Activated CD4-positive, alpha-beta T cell treated with anti-CD3 and anti-CD28 coated beads, Interleukin-2, amount 10 ng/mL, durations not matched to agents 7 days and 5 days (primary cell): ENCODE measurements at regions not wholly inside any gene's neighbourhood (a gene's known extent, or its start where the extent isn't known, plus 50 kb on each side); places are given as distances from the start of the nearest gene placed in this dataset.

Experiments
- CTCF ChIA-PET: fragments of 350-600 bp; sonication (Branson Sonifier 250); formaldehyde crosslinking; loops from one replicate; lab custom pipeline; 2021; ENCODE audit warnings: antibody characterized with exemption; lab: Charles Lee
- POLR2A ChIA-PET: fragments of 350-600 bp; sonication (Branson Sonifier 250); formaldehyde crosslinking; loops from one replicate; lab custom pipeline; 2021; ENCODE audit warnings: antibody characterized with exemption; lab: Charles Lee
- DNase-seq: peaks from one replicate; pipeline ENCODE4 v3.0.0-alpha.2; 2020
- H3K27ac Mint-ChIP-seq: one replicate; pipeline ENCODE4 v1.8.0; 2021; ENCODE audit warnings: mild to moderate bottlenecking, moderate library complexity, mixed read lengths
- H3K27me3 Mint-ChIP-seq: one replicate; pipeline ENCODE4 v1.8.0; 2021; ENCODE audit warnings: mixed read lengths
- H3K36me3 Mint-ChIP-seq: one replicate; pipeline ENCODE4 v1.8.0; 2021; ENCODE audit warnings: low read depth, mixed read lengths
- H3K4me1 Mint-ChIP-seq: one replicate; pipeline ENCODE4 v1.8.0; 2021; ENCODE audit warnings: mixed read lengths
- H3K4me3 Mint-ChIP-seq: one replicate; pipeline ENCODE4 v1.8.0; 2021; ENCODE audit warnings: mild to moderate bottlenecking, moderate library complexity, mixed read lengths
- H3K9me3 Mint-ChIP-seq: one replicate; pipeline ENCODE4 v1.8.0; 2021; ENCODE audit warnings: mixed read lengths

DNA sequence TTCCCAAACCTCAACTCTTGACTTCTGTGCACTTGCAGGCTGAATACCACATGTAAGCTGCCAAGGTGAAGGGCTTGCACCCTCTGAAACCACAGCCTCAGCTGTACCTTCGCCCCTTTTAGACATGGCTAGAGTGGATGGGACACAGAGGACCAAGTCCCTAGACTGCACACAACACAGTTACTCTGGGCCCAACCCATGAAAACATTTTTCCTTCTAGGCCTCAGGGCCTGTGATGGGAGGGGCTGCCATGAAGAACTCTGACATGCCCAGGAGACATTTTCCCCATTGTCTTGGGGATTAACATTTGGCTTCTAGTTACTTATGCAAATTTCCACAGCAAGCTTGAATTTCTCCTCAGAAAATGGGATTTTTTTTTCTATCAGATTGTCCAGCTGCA, 331.0 kb upstream of the RGMB start:
- H3K4me1 Mint-ChIP-seq: no peaks in the 10 kb centered on the region
- H3K27me3 Mint-ChIP-seq: no peaks in the 10 kb centered on the region
- DNase-seq: no peak
- H3K4me3 Mint-ChIP-seq: no peak overlapping the region
- H3K27ac Mint-ChIP-seq: no peak overlapping the region
- ChIA-PET CTCF (interaction anchor here (0.6 kb wide), 1 partner anchor 1011 kb away, joined by 3 read pairs; no protein-coding TSS in a partner anchor), POLR2A (no interaction called here)
- H3K9me3 Mint-ChIP-seq: peaks cover 17% of the 10 kb centered on the region
- H3K36me3 Mint-ChIP-seq: no peaks in the 10 kb centered on the region

DNA sequence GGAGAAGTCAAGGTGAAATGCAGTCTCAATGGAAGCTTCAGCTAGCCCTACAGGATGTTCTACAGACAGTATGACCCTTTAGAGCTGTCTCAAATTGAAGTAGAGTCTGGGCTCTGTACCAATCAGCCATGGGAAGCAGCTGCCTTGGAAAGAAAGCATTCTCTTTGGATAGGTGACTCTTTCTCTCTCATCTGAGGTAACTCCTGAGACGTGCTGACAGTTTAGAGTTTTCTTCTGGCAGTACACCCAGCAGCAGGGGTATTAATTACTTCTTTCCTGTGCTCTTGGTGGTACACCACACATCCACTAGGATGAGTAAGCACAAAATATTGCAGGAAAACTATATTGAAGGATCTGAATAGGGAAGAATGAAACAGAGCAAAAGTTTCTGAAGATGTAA, 329.6 kb upstream of the RGMB start:
- no peaks in the 10 kb centered on the region for H3K36me3 Mint-ChIP-seq
- CTCF ChIA-PET: no interaction called here
- peaks cover 17% of the 10 kb centered on the region for H3K9me3 Mint-ChIP-seq
- no peaks in the 10 kb centered on the region for H3K4me1 Mint-ChIP-seq
- H3K27me3 Mint-ChIP-seq: no peaks in the 10 kb centered on the region
- POLR2A ChIA-PET: no interaction called here
- H3K27ac Mint-ChIP-seq: no peak overlapping the region
- H3K4me3 Mint-ChIP-seq: no peak overlapping the region
- no peak for DNase-seq

GRCh38 chr5:98453296-98453695, 320.2 kb upstream of the RGMB start:
- DNase-seq: no peak
- Mint-ChIP-seq H3K27me3 (no peaks in the 10 kb centered on the region), H3K4me3 (no peak overlapping the region), H3K4me1 (no peaks in the 10 kb centered on the region), H3K36me3 (no peaks in the 10 kb centered on the region), H3K27ac (no peak overlapping the region), H3K9me3 (no peaks in the 10 kb centered on the region)
- POLR2A ChIA-PET: no interaction called here
- CTCF ChIA-PET: no interaction called here

DNA sequence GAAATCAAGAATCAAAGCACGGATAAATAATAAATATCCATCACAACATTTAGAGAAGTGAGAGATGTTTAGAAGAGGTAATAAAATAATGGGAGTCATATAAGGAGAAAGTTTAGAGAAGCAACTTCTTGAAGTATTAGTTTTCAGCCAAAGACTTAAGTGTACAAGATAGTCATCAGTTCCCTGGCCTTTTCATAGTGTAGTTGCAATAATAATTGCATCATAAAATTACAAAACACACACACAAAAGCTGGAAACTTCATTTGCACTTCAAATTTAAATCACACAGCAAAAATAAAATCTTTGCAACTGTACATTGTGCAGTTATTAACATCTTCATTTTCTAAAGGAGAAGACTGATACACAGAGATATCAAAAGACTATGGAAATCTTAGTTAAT, 319.1 kb upstream of the RGMB start:
- H3K9me3 Mint-ChIP-seq: no peaks in the 10 kb centered on the region
- H3K27ac Mint-ChIP-seq: no peak overlapping the region
- CTCF ChIA-PET: no interaction called here
- no peaks in the 10 kb centered on the region for H3K27me3 Mint-ChIP-seq
- DNase-seq: no peak
- H3K36me3 Mint-ChIP-seq: no peaks in the 10 kb centered on the region
- no peaks in the 10 kb centered on the region for H3K4me1 Mint-ChIP-seq
- H3K4me3 Mint-ChIP-seq: no peak overlapping the region
- POLR2A ChIA-PET: no interaction called here

DNA sequence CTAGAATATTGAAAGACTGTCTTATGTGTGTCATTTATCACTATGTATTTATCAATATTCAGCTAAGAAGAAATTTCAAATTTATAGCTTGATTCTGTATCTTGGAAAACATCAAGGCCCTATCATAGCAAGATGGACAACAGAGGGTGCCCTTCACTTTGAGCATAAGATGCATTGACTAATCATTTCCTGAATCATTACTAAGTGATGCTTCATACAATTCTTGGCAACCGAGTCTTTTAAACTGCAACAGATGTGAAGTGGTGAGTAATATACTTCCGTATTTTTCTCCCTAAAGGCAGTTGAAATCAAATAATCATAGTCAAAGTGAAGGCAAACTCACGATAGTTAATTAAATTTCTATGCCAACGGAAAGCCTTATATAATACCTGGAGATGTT, 318.6 kb upstream of the RGMB start:
- no peak for DNase-seq
- Mint-ChIP-seq H3K4me3 (no peak overlapping the region), H3K27ac (no peak overlapping the region), H3K27me3 (no peaks in the 10 kb centered on the region), H3K4me1 (no peaks in the 10 kb centered on the region), H3K9me3 (no peaks in the 10 kb centered on the region), H3K36me3 (no peaks in the 10 kb centered on the region)
- POLR2A ChIA-PET: no interaction called here
- CTCF ChIA-PET: no interaction called here

DNA sequence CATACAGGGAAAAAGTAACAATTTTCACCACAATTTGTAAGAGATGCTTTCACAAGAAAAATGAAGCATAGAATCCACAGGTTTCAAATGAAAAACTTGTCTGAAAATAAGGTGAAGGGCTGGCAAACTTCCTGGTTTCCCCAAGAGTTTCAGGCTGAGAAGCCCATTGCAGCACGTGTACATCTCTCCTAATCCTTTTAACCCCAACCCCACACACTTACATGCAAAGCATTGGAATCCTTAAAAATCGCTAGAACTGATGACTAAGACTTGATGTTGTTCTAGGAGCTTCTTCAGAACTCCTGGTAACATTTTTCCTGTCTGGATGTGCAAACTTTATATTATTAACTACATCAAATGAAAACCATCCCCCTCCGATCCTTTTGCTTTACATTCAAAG, 317.8 kb upstream of the RGMB start:
- no peaks in the 10 kb centered on the region for H3K4me1 Mint-ChIP-seq
- no peaks in the 10 kb centered on the region for H3K9me3 Mint-ChIP-seq
- no peaks in the 10 kb centered on the region for H3K27me3 Mint-ChIP-seq
- DNase-seq: no peak
- H3K36me3 Mint-ChIP-seq: no peaks in the 10 kb centered on the region
- H3K27ac Mint-ChIP-seq: no peak overlapping the region
- CTCF ChIA-PET: no interaction called here
- no peak overlapping the region for H3K4me3 Mint-ChIP-seq
- POLR2A ChIA-PET: no interaction called here

DNA sequence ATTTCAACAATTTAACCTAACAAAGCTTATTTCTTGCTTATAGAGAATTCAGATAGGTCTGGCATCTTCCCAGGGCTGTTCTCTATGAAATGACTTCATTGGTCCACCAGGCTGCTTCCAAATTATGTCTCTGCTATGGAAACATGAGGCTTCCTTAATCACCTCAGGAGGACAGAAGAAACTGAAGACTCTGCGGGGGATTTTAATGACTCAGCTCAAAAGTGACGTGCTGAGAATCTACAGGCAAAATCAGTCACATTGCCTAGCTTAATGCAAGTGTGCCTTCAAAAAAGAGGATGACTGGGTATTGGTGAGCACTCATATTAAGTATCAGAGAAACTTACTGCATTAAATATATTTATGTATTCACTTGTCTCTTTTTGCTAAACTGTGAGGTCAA, 315.5 kb upstream of the RGMB start:
- Mint-ChIP-seq H3K36me3 (no peaks in the 10 kb centered on the region), H3K9me3 (no peaks in the 10 kb centered on the region), H3K27ac (no peak overlapping the region), H3K4me1 (no peaks in the 10 kb centered on the region), H3K4me3 (no peak overlapping the region), H3K27me3 (no peaks in the 10 kb centered on the region)
- CTCF ChIA-PET: interaction anchor here (0.7 to 1.1 kb wide), 2 partner anchors 19 to 338 kb away, joined by 3 read pairs; no protein-coding TSS in a partner anchor
- POLR2A ChIA-PET: no interaction called here
- DNase-seq: no peak

GRCh38 chr5:98458726-98459125, 314.7 kb upstream of the RGMB start:
- no peak overlapping the region for H3K4me3 Mint-ChIP-seq
- H3K27ac Mint-ChIP-seq: no peak overlapping the region
- DNase-seq: no peak
- H3K27me3 Mint-ChIP-seq: no peaks in the 10 kb centered on the region
- no peaks in the 10 kb centered on the region for H3K9me3 Mint-ChIP-seq
- no peaks in the 10 kb centered on the region for H3K36me3 Mint-ChIP-seq
- ChIA-PET POLR2A (no interaction called here), CTCF (no interaction called here)
- no peaks in the 10 kb centered on the region for H3K4me1 Mint-ChIP-seq

- no peak overlapping the region for H3K4me3 Mint-ChIP-seq
- H3K9me3 Mint-ChIP-seq: no peaks in the 10 kb centered on the region
- no peaks in the 10 kb centered on the region for H3K4me1 Mint-ChIP-seq
- H3K27ac Mint-ChIP-seq: no peak overlapping the region
- H3K36me3 Mint-ChIP-seq: no peaks in the 10 kb centered on the region
- no peak for DNase-seq
- no peaks in the 10 kb centered on the region for H3K27me3 Mint-ChIP-seq
- CTCF ChIA-PET: no interaction called here
- POLR2A ChIA-PET: no interaction called here
Observed at GRCh38 chr5:98460536-98460935, 312.9 kb upstream of the RGMB start.

- H3K36me3 Mint-ChIP-seq: no peaks in the 10 kb centered on the region
- ChIA-PET POLR2A (no interaction called here), CTCF (interaction anchor here (0.6 kb wide), 1 partner anchor 47 kb away, joined by 3 read pairs; no protein-coding TSS in a partner anchor)
- no peak for DNase-seq
- no peak overlapping the region for H3K27ac Mint-ChIP-seq
- H3K27me3 Mint-ChIP-seq: no peaks in the 10 kb centered on the region
- H3K4me1 Mint-ChIP-seq: no peaks in the 10 kb centered on the region
- no peak overlapping the region for H3K4me3 Mint-ChIP-seq
- no peaks in the 10 kb centered on the region for H3K9me3 Mint-ChIP-seq
Observed at GRCh38 chr5:98461485-98461884, 312.0 kb upstream of the RGMB start.

GRCh38 chr5:98463222-98463621, 310.2 kb upstream of the RGMB start:
- H3K27ac Mint-ChIP-seq: no peak overlapping the region
- H3K36me3 Mint-ChIP-seq: no peaks in the 10 kb centered on the region
- ChIA-PET POLR2A (no interaction called here), CTCF (no interaction called here)
- no peak overlapping the region for H3K4me3 Mint-ChIP-seq
- DNase-seq: no peak
- H3K27me3 Mint-ChIP-seq: no peaks in the 10 kb centered on the region
- H3K9me3 Mint-ChIP-seq: no peaks in the 10 kb centered on the region
- no peaks in the 10 kb centered on the region for H3K4me1 Mint-ChIP-seq

GRCh38 chr5:98463676-98464075, 309.8 kb upstream of the RGMB start:
- H3K27me3 Mint-ChIP-seq: no peaks in the 10 kb centered on the region
- ChIA-PET POLR2A (no interaction called here), CTCF (no interaction called here)
- H3K9me3 Mint-ChIP-seq: no peaks in the 10 kb centered on the region
- no peak overlapping the region for H3K4me3 Mint-ChIP-seq
- no peak overlapping the region for H3K27ac Mint-ChIP-seq
- no peak for DNase-seq
- no peaks in the 10 kb centered on the region for H3K36me3 Mint-ChIP-seq
- H3K4me1 Mint-ChIP-seq: no peaks in the 10 kb centered on the region

GRCh38 chr5:98464737-98465330, 308.6 kb upstream of the RGMB start:
- ChIA-PET CTCF (no interaction called here), POLR2A (no interaction called here)
- H3K4me3 Mint-ChIP-seq: no peak overlapping the region

DNA sequence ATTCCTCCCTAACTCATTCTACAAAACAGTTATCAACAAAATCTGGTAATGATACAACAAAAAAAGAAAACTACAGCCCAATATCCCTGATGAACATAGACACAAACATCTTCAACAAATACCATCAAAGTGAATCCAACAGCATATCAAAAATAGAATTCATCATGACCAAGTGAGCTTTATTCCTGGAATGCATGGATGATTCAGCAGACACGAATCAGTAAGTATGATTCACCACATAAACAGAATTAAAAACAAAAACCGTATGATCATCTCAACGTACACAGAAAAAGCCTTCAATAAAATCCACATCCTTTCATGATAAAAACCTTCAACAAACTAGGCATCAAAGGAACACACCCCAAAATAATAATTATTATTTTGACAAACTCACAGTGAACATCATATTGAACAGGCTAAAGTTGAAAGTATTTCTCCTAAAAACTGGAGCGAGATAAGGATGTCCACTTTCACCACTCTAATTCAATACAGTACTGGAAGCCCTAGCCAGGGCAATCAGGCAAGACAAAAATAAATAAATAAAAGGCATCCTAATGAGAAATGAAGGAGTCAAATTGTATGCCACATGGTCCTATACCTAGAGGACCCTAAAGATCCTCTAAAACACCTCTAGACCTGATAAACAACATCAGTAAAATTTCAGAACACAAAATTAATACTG, 305.1 kb upstream of the RGMB start:
- H3K4me1 Mint-ChIP-seq: no peaks in the 10 kb centered on the region
- no peaks in the 10 kb centered on the region for H3K27me3 Mint-ChIP-seq
- no peak overlapping the region for H3K4me3 Mint-ChIP-seq
- CTCF ChIA-PET: no interaction called here
- no peaks in the 10 kb centered on the region for H3K36me3 Mint-ChIP-seq
- no peaks in the 10 kb centered on the region for H3K9me3 Mint-ChIP-seq
- no peak overlapping the region for H3K27ac Mint-ChIP-seq
- no peak for DNase-seq
- POLR2A ChIA-PET: no interaction called here

More at GRCh38 chr5:98464737-98465330, 308.6 kb upstream of the RGMB start:
- Mint-ChIP-seq H3K27me3 (no peaks in the 10 kb centered on the region), H3K36me3 (no peaks in the 10 kb centered on the region), H3K4me1 (no peaks in the 10 kb centered on the region), H3K27ac (no peak overlapping the region), H3K9me3 (no peaks in the 10 kb centered on the region)
- no peak for DNase-seq
